Medulla oblongata (tissue), 1 donor: ENCODE measurements at regions not wholly inside any gene's neighbourhood (a gene's known extent, or its start where the extent isn't known, plus 50 kb on each side); places are given as distances from the start of the nearest gene placed in this dataset.
"Not testable (repeated sequence)": the region's sequence is repeated elsewhere in the genome, so short reads cannot be mapped to it uniquely, and the experiment has no call there.

Experiments
- DNase-seq: peaks from one replicate; pipeline ENCODE4 v3.0.0-alpha.2; 2015; ENCODE audit errors: extremely low spot score

- DNase-seq, result no peak
These were observed 50.4 kb downstream of the HAPSTR1 start for GRCh38 chr16:9141813-9142212.

DNA sequence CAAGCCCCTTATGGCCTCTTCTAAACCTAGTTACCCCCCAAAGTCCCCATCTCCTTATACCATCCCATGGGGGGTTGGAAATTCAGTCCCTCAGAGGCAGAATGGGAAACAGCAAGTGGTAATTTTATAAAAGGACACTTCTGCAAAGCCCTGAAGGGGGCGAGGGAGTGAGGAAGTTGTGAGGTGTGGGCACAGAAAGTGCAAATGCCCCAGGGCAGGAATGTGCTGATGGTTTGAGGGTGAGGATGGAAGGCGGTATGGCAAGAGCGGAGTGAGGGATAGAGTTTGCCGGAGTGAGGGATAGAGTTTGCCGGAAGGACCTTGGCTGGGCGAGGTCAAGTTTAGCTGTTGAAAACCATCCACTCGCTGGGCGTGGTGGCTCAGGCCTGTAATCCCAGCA, 52.7 kb downstream of the HAPSTR1 start:
- no peak for DNase-seq

GRCh38 chr16:9148374-9149015, 57.1 kb downstream of the HAPSTR1 start:
- DNase-seq, result no peak

- no peak for DNase-seq
These were observed 59.6 kb downstream of the HAPSTR1 start for GRCh38 chr16:9151074-9151473.

GRCh38 chr16:9151597-9151996, 60.2 kb downstream of the HAPSTR1 start:
- DNase-seq, result no peak

DNA sequence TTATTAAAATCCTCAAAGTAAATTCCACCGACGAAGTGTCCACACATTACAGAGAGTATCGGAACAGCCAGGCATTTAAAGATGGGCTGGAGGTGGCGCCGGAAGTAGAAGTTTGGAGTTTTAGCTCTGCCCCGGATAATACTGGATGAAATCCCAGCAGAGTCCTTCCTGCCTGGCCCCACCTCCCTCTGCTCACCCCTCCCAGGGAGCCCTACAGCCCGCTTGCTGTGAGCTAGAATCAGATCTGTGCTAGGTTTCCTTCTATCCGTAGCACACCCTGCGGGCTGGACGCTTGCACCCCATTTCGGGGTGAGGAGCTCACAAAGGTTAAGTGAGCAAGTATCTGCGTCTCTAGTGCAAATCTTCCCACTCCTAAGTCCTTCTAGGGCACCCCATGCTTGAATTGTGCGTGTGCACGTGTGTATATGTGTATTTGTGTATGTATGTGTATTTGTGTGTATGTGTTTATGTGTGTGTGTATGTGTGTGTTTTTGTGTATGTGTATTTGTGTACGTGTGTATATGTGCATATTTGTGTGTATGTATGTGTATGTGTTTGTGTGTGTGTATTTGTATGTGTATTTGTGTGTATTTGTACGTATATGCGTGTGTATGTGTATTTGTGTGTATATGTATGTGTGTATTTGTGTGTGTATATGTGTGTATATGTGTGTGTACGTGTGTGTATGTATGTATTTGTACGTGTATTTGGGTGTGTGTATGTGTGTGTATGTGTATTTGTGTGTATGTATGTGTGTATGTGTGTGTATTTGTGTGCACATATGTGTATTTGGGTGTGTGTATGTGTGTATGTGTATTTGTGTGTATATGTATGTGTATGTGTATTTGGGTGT, 61.4 kb downstream of the HAPSTR1 start:
- DNase-seq, result no peak

- no peak for DNase-seq
These were observed 62.0 kb downstream of the HAPSTR1 start for GRCh38 chr16:9153502-9153864.

DNA sequence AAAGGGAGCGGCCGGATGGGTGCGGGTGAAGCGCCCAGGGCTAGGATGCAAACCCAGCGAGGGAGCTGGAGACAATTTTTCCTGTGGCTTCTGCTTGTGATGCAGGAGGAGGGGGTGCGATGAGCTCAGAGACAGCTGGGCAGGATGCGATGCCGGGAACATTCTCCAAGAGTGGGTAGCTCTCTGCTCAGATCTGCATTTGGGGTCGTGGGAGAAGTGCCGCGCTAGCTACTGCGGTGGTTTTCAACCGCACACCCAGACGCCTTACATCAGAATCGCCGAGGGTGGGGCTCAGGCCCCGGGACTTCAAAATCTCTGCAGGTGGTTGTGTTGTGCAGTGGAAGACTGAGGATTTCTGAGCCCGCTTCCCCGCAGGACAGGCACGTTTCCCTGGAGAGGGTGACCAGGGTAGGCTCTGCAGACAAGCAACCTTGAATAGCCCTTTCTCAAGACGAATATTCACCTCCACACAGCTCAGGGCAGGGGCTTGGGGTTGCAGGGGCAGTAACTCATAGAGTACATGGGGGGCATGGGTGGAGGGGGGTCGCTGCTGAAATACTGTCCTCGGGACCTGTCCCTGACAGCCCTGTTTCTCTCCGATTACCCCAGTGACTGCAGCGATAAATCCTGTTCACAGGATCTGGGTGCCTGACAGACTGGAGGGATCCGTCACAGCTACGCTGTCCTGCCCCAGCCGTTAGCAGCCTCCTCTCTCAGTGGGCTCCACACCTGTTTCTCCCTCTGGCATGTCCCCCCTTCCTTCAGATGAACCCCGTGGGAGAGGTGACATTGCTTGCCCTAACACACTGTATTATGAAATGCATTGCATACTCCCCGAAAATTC, 63.3 kb downstream of the HAPSTR1 start:
- no peak for DNase-seq

- no peak for DNase-seq
These were observed 64.4 kb downstream of the HAPSTR1 start for GRCh38 chr16:9155871-9156270.

- DNase-seq, result peak; percentile 71
These were observed 68.6 kb downstream of the HAPSTR1 start for GRCh38 chr16:9159839-9160550.

GRCh38 chr16:9160551-9160911, 69.1 kb downstream of the HAPSTR1 start:
- DNase-seq, result no peak

DNA sequence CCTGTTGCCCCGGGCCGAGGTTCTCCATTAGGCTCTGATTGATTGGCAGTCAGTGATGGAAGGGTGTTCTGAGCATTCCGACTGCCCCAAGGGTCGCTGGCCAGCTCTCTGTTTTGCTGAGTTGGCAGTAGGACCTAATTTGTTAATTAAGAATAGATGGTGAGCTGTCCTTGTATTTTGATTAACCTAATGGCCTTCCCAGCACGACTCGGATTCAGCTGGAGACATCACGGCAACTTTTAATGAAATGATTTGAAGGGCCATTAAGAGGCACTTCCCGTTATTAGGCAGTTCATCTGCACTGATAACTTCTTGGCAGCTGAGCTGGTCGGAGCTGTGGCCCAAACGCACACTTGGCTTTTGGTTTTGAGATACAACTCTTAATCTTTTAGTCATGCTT, 74.2 kb downstream of the HAPSTR1 start:
- no peak for DNase-seq

- DNase-seq, result not testable (repeated sequence)
These were observed 75.0 kb downstream of the HAPSTR1 start for GRCh38 chr16:9166326-9166993.

- DNase-seq, result no peak
These were observed 77.7 kb downstream of the HAPSTR1 start for GRCh38 chr16:9169094-9169493.

- DNase-seq, result no peak
These were observed 79.0 kb downstream of the HAPSTR1 start for GRCh38 chr16:9170470-9170869.

DNA sequence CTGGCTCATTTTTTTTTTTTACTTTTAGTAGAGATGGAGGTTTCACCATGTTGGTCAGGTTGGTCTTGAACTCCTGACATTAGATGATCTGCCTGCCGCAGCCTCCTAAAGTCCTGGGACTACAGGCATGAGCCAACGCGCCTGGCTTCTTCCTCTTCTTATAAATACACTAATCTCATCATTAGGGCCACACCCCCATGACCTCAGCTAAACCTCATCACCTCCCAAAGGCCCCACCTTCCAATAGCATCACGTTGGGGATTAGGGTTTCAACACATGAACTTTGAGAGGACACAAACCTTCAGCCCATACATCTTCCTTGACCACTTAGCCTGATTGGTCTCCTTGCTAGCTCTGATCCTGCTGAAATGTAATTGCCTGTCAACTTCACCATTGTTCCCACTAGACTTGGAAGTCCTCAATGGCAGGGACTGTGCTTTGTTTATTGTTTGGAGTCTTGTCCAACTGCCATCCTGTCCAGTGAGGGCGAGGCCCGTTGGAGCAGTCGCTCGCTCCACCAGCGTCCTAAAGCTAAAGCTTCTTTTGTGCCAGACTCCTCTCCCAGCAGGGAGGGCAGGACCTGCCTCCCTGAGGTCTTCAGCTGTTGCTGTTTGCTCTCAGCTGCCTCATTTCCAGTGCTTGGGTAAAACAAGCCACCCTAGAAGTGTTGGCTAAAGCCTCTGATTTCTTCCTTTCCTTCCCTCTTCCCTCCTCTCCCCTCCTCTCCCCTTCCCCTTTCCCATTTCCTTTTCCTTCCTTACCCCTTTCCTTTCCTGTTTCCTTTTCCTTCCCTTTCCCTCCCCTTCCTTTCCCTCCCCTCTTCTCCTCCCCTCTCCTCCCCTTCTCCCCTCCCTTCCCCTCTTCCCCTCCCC, 85.3 kb downstream of the HAPSTR1 start:
- peak; percentile 94 for DNase-seq

DNA sequence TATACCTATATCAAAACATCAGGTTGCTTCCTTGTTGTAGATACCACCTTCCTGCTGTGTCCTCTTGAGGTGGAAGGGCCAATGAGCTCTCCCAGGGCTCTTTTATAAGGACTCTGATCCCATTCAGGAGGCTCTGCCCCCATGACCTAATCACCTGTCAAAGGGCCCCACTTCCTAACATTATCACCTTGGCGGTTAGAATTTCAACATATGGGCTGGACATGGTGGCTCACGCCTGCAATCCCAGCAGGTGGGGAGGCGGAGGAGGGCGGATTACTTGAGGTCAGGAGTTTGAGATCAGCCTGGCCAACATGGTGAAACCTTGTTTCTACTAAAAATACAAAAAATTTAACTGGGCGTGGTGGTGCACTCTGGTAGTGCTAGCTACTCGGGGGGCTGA, 86.4 kb downstream of the HAPSTR1 start:
- no peak for DNase-seq

GRCh38 chr16:9183682-9184353, 92.4 kb downstream of the HAPSTR1 start:
- no peak for DNase-seq

DNA sequence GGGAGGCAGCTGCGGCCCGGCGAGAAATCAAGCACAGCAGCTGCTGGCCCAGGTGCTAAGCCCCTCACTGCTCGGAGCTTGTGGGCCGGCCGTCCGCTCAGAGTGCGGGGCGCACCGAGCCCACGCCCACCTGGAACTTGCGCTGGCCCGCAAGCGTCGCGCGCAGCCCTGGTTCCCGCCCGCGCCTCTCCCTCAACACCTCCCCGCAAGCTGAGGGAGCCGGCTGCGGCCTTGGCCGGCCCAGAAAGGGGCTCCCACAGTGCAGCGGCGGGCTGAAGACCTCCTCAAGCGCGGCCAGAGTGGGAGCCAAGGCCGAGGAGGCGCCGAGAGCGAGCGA, 92.9 kb downstream of the HAPSTR1 start:
- no peak for DNase-seq

DNA sequence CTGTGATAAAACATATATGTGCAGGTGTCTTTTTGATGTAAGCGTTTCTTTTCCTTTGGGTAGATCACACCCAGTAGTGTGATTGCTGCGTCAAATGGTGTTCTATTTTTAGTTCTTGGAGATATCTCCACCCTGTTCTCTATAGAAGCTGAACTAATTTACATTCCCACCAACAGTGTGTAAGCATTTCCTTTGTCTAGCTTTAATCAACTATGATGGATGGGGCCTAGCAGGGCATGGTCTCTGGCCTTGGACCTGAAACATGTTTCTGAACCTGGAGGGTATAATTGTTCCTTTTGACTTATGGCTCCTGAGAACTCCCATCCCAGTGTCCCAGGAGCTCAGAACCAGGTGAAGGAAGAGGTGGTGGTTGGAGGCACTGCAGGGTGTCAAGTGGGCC, 93.9 kb downstream of the HAPSTR1 start:
- DNase-seq, result no peak
